GM13977 (cell line): ENCODE measurements at regions not wholly inside any gene's neighbourhood (a gene's known extent, or its start where the extent isn't known, plus 50 kb on each side); places are given as distances from the start of the nearest gene placed in this dataset.

Experiments used
- DNase-seq: peaks from one replicate; pipeline ENCODE4 v3.0.0; 2012; ENCODE audit warnings: low spot score
- CTCF ChIP-seq: IDR thresholded peaks from 2 replicates; pipeline ENCODE4 v1.5.1; 2012; ENCODE audit warnings: mild to moderate bottlenecking, control low read depth; ENCODE audit not compliant: insufficient read depth; ENCODE audit errors: extremely low read depth, missing control alignments
- in situ Hi-C: fragments of 300-500 bp; cut with MboI; formaldehyde crosslinking; loops from one replicate; pipeline ENCODE4 v1.12.0; 2022; ENCODE audit warnings: low sequenced_read_pairs, low pct_unique_long_range_greater_than_20kb, mixed read lengths, inconsistent platforms; ENCODE audit not compliant: unreplicated experiment

DNA sequence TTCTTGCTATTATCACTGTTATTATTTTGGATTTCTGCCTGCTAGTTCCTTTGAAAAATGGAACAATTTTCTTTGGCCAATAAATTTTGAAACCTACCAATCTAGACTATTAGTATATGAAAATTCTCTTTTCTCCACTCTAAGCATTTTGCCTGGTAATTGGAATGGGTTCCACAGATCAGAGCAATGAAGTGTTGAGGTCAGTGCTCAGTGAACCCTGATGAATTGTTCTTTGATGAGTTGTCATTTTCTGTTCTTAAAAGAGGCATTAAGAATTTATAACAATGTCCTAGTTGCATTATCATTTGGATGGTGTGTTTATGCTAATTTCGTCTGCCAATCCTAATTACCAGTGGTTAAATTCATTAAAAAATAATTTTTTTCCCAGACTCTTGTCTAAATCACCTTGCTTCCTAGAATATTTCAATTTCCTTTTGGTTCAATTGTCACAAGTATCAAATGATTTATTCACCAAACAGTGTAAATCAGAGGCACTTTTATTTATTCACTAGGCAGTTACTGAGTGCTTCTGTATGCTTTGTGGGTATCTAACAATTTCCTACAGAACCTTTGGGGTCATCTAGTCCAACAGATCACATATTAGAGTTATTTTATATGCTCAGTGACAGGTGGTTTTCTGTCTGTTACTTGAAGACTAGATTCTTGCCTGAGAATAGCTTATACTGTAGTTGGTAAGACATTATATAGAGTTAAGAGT lies 239.0 kb downstream of the DNAJB9 start:
- no peak for DNase-seq
- in situ Hi-C loops: no loop called here
- TF ChIP-seq CTCF: no peak

- no peak for DNase-seq
- TF ChIP-seq CTCF: no peak
- in situ Hi-C loops: no loop called here
Measured at GRCh38 chr7:108809356-108809755, 239.7 kb downstream of the DNAJB9 start.

DNA sequence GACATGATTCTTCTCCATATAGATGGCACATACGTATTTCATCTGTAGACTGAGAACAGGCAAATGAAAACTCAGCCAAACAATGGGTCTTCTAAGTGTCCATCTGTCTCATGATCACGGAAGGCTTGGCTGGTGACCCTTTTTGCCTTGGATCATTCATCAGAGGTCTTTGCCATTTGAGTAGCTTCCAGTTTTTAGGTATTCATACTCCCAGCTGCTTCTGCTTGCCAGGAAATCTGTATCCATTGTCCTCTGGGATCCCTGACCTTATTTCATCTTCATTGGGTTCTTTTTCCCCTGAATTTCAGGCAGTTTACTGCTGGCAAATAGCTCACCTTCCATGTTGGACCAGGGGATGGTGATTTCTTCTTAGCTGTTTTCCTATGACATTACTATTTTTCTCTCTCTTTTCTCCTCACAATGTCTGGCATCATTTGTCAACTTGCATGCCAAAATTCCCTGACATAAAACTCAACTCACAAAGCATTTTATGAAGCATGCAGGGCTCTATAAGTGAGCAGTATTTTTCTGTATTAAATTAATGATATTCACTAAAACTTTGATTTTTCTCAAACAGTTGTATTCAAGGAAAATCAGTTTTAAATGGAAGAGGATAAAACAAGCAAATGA lies 241.2 kb downstream of the DNAJB9 start:
- in situ Hi-C loops: no loop called here
- DNase-seq: no peak
- TF ChIP-seq CTCF: no peak

GRCh38 chr7:108813251-108814014 lies 243.8 kb downstream of the DNAJB9 start:
- DNase-seq: no peak
- no peak for TF ChIP-seq CTCF
- in situ Hi-C loops: no loop called here

DNA sequence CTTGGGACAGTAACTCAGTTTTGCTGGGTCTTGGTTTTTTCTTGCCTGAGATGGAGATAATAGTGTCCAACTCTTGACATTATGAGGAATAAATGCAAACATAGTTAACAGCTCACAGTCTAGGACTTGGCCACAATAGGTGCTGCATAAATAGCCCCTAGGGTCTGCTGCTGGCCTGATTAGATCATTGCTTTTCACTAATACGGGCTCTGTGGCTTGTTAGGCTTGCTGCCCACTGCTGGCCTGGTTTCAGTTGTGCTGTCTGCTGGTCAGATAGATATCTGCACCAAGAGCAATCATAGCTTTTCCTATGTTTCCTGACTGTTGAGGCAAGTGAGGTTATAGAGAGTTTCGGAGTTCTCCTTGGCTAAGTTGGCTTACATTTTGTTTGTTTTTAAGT lies 246.1 kb downstream of the DNAJB9 start:
- in situ Hi-C loops: no loop called here
- DNase-seq: no peak
- TF ChIP-seq CTCF: no peak

- no peak for TF ChIP-seq CTCF
- in situ Hi-C loops: no loop called here
- DNase-seq: no peak
Measured at GRCh38 chr7:108818742-108819141, 249.1 kb downstream of the DNAJB9 start.
